Thyroid gland (tissue), 4 donors: ENCODE measurements at regions not wholly inside any gene's neighbourhood (a gene's known extent, or its start where the extent isn't known, plus 50 kb on each side); places are given as distances from the start of the nearest gene placed in this dataset.

Source experiments
- DNase-seq, 2 donors: peaks; one replicate each; pipeline ENCODE4 v3.0.0-alpha.2; 2019
- H3K27ac ChIP-seq, 3 donors: fragments of 200-600 bp; sonication (generic); 1 replicate in 2 of 3; 2 replicates in 1 of 3; pipeline ENCODE4 v1.5.1; 2016 to 2019; ENCODE audit warnings: mild to moderate bottlenecking in 1 of 3, moderate library complexity in 1 of 3
- H3K27me3 ChIP-seq: fragments of 200-600 bp; sonication (generic); one replicate; pipeline ENCODE4 v1.5.1; 2019
- H3K36me3 ChIP-seq, 2 donors: fragments of 200-600 bp; sonication (generic); one replicate each; pipeline ENCODE4 v1.5.1; 2016 to 2019
- H3K4me1 ChIP-seq, 2 donors: fragments of 200-600 bp; sonication (generic); one replicate each; pipeline ENCODE4 v1.5.1; 2017 to 2019
- H3K4me3 ChIP-seq, 3 donors: fragments of 200-600 bp; sonication (generic); replicated peaks in 1 of 3; 1 replicate in 2 of 3; 2 replicates in 1 of 3; pipeline ENCODE4 v1.5.1; 2016; ENCODE audit warnings: mild to moderate bottlenecking in 1 of 3
- H3K9me3 ChIP-seq: fragments of 200-600 bp; sonication (generic); one replicate; pipeline ENCODE4 v1.5.1; 2017
- POLR2A ChIP-seq, 2 donors: fragments of 450-650 bp; IDR thresholded peaks; one replicate each; pipeline ENCODE4 v1.6.1; 2017; ENCODE audit warnings: antibody characterized with exemption in 2 of 2, mild to moderate bottlenecking in 2 of 2, moderate library complexity in 1 of 2
- WGBS, 2 donors: methylation state at CpG; one replicate each; pipeline ENCODE4 v1.1.5; 2017; 5-methylcytosine and 5-hydroxymethylcytosine counted together
- intact Hi-C: fragments of 100-400 bp; cut with DNase I; formaldehyde crosslinking; loops from one replicate; pipeline ENCODE4 v1.15.1; 2023
- TF ChIP-seq, protein P1 (sequence below), 6 experiments: fragments of 200-600 bp in 3 of 6; fragments of 450-650 bp in 3 of 6; sonication (generic) in 3 of 6; IDR thresholded peaks; one replicate each; pipeline ENCODE4 v1.5.1; 2016 to 2019; ENCODE audit warnings: antibody characterized with exemption in 6 of 6, mild to moderate bottlenecking in 2 of 6, inconsistent platforms in 1 of 6, moderate library complexity in 1 of 6

DNA sequence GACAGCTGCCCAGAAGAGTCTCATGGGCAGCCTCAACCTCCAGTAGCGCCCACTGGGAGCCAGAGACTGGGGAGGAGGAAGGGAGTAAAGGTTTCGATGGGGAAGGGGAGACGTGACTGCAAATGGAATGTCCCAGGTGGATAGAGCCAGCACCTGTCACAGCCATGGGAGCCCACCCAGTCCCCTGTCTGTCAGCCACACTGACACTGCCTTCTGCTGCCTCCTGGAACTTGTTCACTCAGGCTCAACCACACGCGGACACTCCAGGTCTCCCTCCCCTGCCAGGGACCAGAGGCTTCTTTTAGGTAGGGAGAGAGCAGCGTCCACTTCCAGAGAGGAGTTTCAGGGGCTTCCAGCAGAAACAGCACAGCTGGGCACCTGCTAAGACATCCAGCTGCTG, 346.3 kb downstream of the NPHP4 start:
- Histone ChIP-seq H3K27me3 (no peaks in the 10 kb centered on the region), H3K4me3 (no peak overlapping the region), H3K9me3 (no peaks in the 10 kb centered on the region), H3K36me3 (no peaks in the 10 kb centered on the region), H3K4me1 (no peaks in the 10 kb centered on the region), H3K27ac (no peak overlapping the region)
- DNase-seq, result no peak
- 74 to 87% methylated on average over 4 to 6 of the region's 6 CpGs for WGBS, 2 donors
- no peak for TF ChIP-seq POLR2A (IDR thresholded peaks at IDR 0.05)
- intact Hi-C loops, result no loop called here

DNA sequence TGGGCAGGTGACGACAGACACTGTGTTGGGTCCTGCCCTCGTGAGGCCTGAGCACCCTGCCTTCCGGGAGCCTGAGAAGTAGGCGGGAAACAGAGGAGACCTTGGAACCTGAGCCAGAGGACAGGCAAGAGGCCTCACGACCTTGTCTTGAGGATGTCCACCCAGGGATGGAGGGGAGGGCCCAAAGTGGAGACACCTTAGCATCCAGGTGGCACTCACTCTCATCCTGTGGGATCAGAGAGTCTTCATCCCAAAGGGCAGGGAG, 347.2 kb downstream of the NPHP4 start:
- intact Hi-C loops, result no loop called here
- 84% methylated on average over 5 of the region's 5 CpGs; no CpG with 5 or more reads in 1 of the 2 donors for WGBS, 2 donors
- H3K36me3 ChIP-seq, result no peaks in the 10 kb centered on the region
- no peaks in the 10 kb centered on the region for H3K9me3 ChIP-seq
- no peaks in the 10 kb centered on the region for H3K27me3 ChIP-seq
- H3K4me3 ChIP-seq, result no peak overlapping the region
- no peak overlapping the region for H3K27ac ChIP-seq
- no peaks in the 10 kb centered on the region for H3K4me1 ChIP-seq
- TF ChIP-seq, protein P1, sequence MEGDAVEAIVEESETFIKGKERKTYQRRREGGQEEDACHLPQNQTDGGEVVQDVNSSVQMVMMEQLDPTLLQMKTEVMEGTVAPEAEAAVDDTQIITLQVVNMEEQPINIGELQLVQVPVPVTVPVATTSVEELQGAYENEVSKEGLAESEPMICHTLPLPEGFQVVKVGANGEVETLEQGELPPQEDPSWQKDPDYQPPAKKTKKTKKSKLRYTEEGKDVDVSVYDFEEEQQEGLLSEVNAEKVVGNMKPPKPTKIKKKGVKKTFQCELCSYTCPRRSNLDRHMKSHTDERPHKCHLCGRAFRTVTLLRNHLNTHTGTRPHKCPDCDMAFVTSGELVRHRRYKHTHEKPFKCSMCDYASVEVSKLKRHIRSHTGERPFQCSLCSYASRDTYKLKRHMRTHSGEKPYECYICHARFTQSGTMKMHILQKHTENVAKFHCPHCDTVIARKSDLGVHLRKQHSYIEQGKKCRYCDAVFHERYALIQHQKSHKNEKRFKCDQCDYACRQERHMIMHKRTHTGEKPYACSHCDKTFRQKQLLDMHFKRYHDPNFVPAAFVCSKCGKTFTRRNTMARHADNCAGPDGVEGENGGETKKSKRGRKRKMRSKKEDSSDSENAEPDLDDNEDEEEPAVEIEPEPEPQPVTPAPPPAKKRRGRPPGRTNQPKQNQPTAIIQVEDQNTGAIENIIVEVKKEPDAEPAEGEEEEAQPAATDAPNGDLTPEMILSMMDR (IDR thresholded peaks at IDR 0.05), result no peak
- no peak for TF ChIP-seq POLR2A (IDR thresholded peaks at IDR 0.05)
- no peak for DNase-seq

- Histone ChIP-seq H3K27ac (no peak overlapping the region), H3K4me3 (no peak overlapping the region), H3K4me1 (no peaks in the 10 kb centered on the region), H3K27me3 (no peaks in the 10 kb centered on the region), H3K36me3 (no peaks in the 10 kb centered on the region), H3K9me3 (no peaks in the 10 kb centered on the region)
- no peak for DNase-seq
- intact Hi-C loops, result no loop called here
- 89 to 93% methylated on average over 12 of the region's 12 CpGs for WGBS, 2 donors
- TF ChIP-seq POLR2A (IDR thresholded peaks at IDR 0.05), result no peak
- TF ChIP-seq, protein P1 (IDR thresholded peaks at IDR 0.05), result no peak
Measured at GRCh38 chr1:5644281-5645134, 347.7 kb downstream of the NPHP4 start.

DNA sequence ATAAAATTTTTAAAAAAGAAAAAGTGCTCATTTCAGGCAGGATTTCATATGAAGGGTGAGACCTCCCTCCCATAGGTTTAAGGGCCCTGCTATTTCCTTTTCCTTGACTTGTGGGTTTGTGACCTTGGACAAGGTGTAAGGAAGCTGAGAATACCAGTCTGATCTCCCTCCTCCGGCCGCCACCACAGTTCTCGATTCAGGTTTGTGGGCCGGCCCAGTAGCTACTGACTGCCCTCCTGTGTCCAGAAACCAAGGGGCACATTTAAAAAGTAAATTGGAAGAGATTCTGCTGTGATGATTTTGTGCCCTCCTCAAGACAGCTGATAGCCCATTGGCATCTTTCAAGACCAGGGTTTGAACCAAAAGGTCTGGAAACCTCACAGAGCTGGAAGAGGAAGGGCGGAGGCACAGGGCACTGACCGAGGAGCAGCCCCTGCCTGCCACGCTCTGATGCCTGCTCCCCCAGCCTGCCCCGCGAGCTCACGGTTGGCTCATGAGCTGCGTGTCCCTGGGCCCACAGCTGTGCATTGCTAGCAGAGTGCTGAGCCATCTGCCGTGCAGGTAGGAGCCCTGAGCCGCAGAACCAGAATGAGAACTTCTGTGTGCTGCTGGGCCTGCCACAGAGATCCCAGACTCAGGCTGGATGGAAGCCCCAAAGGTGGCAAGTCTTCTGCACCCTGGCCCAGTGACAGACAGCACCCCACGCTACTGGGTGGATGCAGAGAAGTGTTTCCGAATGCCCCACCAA, 348.7 kb downstream of the NPHP4 start:
- WGBS, 2 donors, result 59 to 73% methylated on average over 13 to 14 of the region's 15 CpGs
- TF ChIP-seq POLR2A (IDR thresholded peaks at IDR 0.05), result no peak
- TF ChIP-seq, protein P1 (IDR thresholded peaks at IDR 0.05), result no peak
- Histone ChIP-seq H3K27ac (no peak overlapping the region), H3K36me3 (no peaks in the 10 kb centered on the region), H3K27me3 (no peaks in the 10 kb centered on the region), H3K9me3 (no peaks in the 10 kb centered on the region), H3K4me3 (no peak overlapping the region), H3K4me1 (no peaks in the 10 kb centered on the region)
- DNase-seq, result no peak
- intact Hi-C loops, result no loop called here

DNA sequence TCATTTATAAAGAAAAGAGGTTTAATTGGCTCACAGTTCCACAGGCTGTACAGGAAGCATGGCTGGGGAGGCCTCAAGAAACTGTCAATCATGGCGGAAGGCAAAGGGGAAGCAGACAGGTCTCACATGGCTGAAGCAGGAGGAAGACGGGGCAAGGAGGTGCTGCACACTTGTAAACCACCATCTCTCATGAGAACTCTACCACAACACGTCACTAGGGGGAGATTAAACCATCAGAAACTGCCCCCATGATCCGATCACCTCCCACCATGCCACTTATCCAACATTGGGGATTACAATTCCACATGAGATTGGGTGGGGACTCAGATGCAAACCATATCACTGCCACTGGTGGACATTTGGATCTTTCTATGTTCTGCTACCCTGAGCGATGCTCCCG, 351.4 kb downstream of the NPHP4 start:
- intact Hi-C loops, result no loop called here
- Histone ChIP-seq H3K27me3 (no peaks in the 10 kb centered on the region), H3K27ac (no peak overlapping the region), H3K9me3 (no peaks in the 10 kb centered on the region), H3K4me3 (no peak overlapping the region), H3K36me3 (no peaks in the 10 kb centered on the region), H3K4me1 (no peaks in the 10 kb centered on the region)
- DNase-seq, result no peak
- WGBS, 2 donors, result 58 to 64% methylated on average over 6 of the region's 6 CpGs
- TF ChIP-seq, protein P1 (IDR thresholded peaks at IDR 0.05), result no peak
- no peak for TF ChIP-seq POLR2A (IDR thresholded peaks at IDR 0.05)
